ENCODE measurements at regions not wholly inside any gene's neighbourhood (a gene's known extent, or its start where the extent isn't known, plus 50 kb on each side); places are given as distances from the start of the nearest gene placed in this dataset.
A peak's percentile ranks its signal among the peaks of the same experiment; 100 is the strongest.
"Not testable (repeated sequence)": the region's sequence is repeated elsewhere in the genome, so short reads cannot be mapped to it uniquely, and the experiment has no call there.

DNA sequence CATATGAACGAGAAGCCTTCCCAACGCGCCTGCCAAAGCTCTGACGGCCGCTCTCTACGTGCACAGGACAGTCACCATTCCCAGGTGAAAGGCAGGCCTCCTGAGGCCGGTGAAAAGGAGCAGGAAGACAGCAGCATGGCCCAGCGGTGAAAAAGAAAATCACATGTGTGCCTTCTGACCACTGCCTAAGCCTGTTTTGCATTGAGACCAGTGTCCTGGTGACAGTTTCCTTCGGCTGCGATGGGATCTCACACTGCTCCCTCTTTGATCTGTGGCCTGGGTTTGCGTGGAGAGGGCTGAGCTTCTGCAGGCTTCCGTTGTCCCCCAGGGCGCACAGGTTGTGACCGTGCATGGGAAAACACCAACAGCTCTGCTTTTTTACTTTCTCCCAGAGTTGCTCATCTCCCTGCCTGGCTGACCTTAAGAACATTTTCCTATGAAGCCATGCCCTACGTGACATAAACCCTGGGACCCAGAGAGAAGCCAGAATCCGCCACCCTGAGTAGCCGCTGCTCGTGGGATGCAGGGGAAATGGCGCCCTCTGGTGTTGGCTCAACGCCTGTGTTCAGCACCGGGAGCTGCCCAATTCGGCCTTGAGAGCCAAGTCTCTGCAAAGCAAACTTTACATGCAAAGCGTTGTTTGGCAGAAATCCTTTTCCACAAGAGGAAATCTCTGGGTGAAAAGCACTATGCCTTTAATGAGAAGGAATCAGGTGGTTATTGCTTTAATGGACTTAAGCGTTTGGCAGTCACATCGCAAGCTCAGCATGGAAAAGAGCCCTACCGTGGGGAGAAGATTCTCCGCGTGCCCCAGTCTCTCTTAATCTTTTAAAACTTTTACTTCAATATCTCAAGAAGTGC lies 112.2 kb upstream of the GPR12 start:
- peak; percentile 59 for DNase-seq
- H3K36me3 Mint-ChIP-seq (ENCODE audit: low read depth), result no peaks in the 10 kb centered on the region
- no peaks in the 10 kb centered on the region for H3K4me1 Mint-ChIP-seq
- ChIA-PET CTCF (interaction anchor here (0.6 to 3.9 kb wide), 16 partner anchors 11 to 401 kb away, joined by 3 to 26 read pairs (median 4); no protein-coding TSS in a partner anchor), POLR2A (no interaction called here)
- peaks cover 4% of the 10 kb centered on the region for H3K27me3 Mint-ChIP-seq
- H3K4me3 Mint-ChIP-seq, result no peak overlapping the region
- no peaks in the 10 kb centered on the region for H3K9me3 Mint-ChIP-seq
- no peak overlapping the region for H3K27ac Mint-ChIP-seq

DNA sequence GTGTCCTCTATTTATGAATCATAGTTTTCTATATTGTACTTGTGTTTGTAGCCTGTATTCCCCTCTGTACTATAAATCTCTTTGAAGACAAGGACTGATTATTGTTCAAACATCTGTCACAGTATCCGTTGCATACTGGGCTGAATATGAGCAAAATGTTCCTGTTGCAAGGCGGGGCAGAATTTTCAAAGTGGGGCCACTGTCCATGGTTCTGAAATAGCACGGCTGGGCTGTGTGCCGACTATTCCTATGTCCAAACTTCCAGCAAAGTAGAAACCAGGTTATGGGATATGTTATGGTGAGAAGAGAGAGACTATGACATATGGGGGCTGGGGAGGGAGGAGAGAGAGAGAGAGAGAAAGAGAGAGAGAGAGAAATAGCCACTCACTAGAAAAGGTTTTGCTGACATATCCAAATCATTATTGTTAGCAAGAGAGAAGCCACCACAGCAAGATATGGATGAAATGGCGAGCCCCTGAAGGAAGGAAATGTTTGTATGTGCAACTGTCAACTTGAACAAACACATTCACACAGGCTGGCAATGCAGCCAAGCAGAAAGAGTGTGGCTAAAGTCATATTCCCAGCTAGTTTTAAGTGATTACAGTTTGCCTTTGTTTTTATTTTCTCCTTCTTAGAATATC lies 107.0 kb upstream of the GPR12 start:
- ChIA-PET CTCF (interaction anchor here (1.0 kb wide), 1 partner anchor 9 kb away, joined by 3 read pairs; no protein-coding TSS in a partner anchor), POLR2A (no interaction called here)
- no peaks in the 10 kb centered on the region for H3K36me3 Mint-ChIP-seq (ENCODE audit: low read depth)
- H3K27me3 Mint-ChIP-seq, result no peaks in the 10 kb centered on the region
- no peaks in the 10 kb centered on the region for H3K9me3 Mint-ChIP-seq
- no peak overlapping the region for H3K27ac Mint-ChIP-seq
- no peaks in the 10 kb centered on the region for H3K4me1 Mint-ChIP-seq
- DNase-seq, result peak; percentile 18
- no peak overlapping the region for H3K4me3 Mint-ChIP-seq

DNA sequence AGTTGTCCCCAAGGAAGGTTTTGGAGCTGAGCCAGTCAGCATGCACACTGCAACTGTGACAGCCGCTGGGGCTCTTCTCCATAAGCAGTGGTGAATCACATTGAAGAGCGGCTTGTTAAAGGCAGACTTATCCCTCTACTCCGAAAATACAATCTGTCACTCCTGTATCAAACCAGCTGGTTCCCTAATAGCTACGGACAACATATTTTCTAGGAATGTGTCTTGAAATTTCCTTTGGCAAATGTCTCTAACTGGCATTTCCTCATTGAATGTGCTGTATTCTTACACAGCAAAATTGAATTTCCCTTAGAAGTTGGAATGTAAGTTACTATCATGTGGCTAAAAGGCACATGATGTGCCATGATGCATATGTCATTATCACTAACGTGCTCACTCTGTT lies 104.0 kb upstream of the GPR12 start:
- Mint-ChIP-seq H3K27me3 (no peaks in the 10 kb centered on the region), H3K4me3 (no peak overlapping the region), H3K4me1 (no peaks in the 10 kb centered on the region), H3K9me3 (no peaks in the 10 kb centered on the region), H3K27ac (no peak overlapping the region), H3K36me3 (ENCODE audit: low read depth) (no peaks in the 10 kb centered on the region)
- ChIA-PET CTCF (no interaction called here), POLR2A (no interaction called here)
- no peak for DNase-seq

DNA sequence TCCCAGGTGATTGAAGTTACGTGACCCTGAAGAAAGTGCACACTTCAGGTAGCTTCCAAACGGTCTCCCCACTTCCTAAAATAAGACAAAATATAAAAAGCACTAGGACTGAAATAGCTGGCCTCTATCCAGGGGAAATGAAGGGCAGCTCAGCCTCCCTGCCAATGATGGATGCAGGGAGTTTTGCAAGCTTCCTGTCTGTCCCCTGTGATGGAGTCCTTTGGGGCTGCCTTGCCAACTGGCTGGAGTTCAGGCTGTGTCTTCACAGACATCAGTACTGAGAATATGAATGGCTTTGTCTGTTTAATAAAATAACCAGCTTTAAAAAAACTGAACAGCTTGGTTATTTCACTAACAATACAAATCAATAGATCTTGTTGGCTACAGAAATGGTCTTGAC lies 101.4 kb upstream of the GPR12 start:
- no peaks in the 10 kb centered on the region for H3K27me3 Mint-ChIP-seq
- no peak overlapping the region for H3K4me3 Mint-ChIP-seq
- no peaks in the 10 kb centered on the region for H3K4me1 Mint-ChIP-seq
- ChIA-PET CTCF (interaction anchor here (1.4 kb wide), 1 partner anchor 11 kb away, joined by 4 read pairs; no protein-coding TSS in a partner anchor), POLR2A (no interaction called here)
- DNase-seq, result no peak
- no peaks in the 10 kb centered on the region for H3K36me3 Mint-ChIP-seq (ENCODE audit: low read depth)
- H3K9me3 Mint-ChIP-seq, result no peaks in the 10 kb centered on the region
- H3K27ac Mint-ChIP-seq, result no peak overlapping the region

DNA sequence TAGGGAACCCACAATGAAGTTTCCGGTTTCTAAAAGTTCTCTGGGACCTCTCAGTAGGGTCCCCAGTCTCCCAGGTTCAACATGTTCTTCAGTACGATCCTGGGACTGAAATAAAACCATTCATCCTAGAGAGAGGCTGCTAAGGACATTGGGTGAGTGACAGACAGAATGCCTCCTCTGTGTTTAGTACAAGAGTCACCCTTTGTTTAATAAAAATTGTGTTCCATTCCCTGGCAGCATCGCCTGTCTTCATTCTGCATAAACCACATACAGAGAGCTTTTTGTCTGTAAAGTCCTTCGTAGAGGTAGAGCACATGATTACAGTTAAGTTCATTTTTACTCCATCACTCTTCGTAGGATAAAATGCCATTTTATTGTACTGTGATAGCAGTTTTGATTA lies 95.3 kb upstream of the GPR12 start:
- ChIA-PET CTCF (no interaction called here), POLR2A (no interaction called here)
- H3K4me3 Mint-ChIP-seq, result no peak overlapping the region

DNA sequence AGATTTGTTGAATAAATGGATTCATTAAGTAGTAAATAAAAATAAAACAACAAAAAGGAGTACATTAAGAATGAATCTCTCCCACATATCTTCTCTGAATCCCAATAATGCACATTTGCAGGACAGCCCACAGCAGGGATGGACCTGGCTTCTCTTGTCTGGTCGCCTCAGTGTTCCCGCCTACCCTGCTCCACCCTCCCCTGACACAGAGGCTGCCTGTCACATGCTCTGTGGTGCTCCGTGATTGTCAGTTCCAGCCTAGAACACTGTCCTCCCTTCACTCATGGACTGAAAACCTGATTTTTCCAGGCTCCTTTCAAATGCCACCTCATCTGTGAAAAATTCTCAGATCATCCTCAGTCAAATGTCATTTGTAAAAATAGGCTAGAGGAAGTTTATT lies 94.5 kb upstream of the GPR12 start:
- ChIA-PET CTCF (no interaction called here), POLR2A (no interaction called here)
- Mint-ChIP-seq H3K4me1 (no peaks in the 10 kb centered on the region), H3K9me3 (no peaks in the 10 kb centered on the region), H3K4me3 (no peak overlapping the region), H3K27me3 (peaks cover 12% of the 10 kb centered on the region), H3K36me3 (ENCODE audit: low read depth) (no peaks in the 10 kb centered on the region), H3K27ac (no peak overlapping the region)
- no peak for DNase-seq

More for the DNA sequence above, 95.3 kb upstream of the GPR12 start:
- Mint-ChIP-seq H3K9me3 (no peaks in the 10 kb centered on the region), H3K27me3 (peaks cover 8% of the 10 kb centered on the region), H3K27ac (no peak overlapping the region), H3K4me1 (no peaks in the 10 kb centered on the region), H3K36me3 (ENCODE audit: low read depth) (no peaks in the 10 kb centered on the region)
- no peak for DNase-seq

DNA sequence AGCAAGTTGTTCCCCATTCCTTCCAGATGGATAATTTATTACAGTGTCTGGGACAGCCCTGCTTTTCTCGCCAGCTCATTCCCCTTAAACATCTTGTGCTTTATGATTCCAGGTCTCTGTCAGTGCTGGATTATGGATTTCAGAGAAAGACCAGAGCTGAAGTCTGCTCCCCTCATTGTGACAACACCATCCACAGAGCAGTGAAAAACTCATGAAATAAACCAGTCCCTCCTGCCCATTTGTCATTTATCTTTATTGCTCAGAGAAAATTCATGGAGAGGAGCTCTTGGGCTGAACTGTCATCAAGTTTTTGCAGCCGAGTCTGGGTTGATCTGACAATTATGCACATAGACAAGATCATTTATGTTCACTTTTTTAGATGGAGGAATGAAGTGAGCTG lies 92.7 kb upstream of the GPR12 start:
- H3K4me1 Mint-ChIP-seq, result no peaks in the 10 kb centered on the region
- H3K27ac Mint-ChIP-seq, result no peak overlapping the region
- DNase-seq, result no peak
- H3K36me3 Mint-ChIP-seq (ENCODE audit: low read depth), result no peaks in the 10 kb centered on the region
- ChIA-PET CTCF (no interaction called here), POLR2A (no interaction called here)
- H3K4me3 Mint-ChIP-seq, result no peak overlapping the region
- no peaks in the 10 kb centered on the region for H3K9me3 Mint-ChIP-seq
- peaks cover 15% of the 10 kb centered on the region for H3K27me3 Mint-ChIP-seq

DNA sequence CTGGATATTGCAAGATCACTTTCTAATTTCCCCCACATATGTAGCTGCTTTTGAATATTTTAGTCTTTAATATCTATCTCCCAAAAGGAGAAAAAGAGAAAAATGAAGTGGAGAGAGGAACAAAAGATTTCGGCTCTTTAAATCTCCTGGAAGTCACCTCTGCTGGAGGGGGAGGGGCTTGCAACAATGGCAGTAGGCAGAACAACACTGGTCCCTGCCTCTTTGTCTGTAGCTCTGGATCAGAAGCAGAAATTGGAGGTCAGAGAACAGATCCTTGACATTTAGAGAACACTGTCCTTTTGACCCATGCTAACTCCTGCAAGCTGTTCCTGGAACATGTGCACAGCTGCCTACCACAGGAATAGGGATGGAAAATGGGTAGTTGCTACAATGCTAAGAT lies 86.7 kb upstream of the GPR12 start:
- CTCF ChIA-PET, result no interaction called here
- H3K9me3 Mint-ChIP-seq, result no peaks in the 10 kb centered on the region
- no peak for DNase-seq
- no peak overlapping the region for H3K4me3 Mint-ChIP-seq
- no peak overlapping the region for H3K27ac Mint-ChIP-seq
- no peaks in the 10 kb centered on the region for H3K4me1 Mint-ChIP-seq
- H3K27me3 Mint-ChIP-seq, result peaks cover 9% of the 10 kb centered on the region
- POLR2A ChIA-PET, result no interaction called here
- no peaks in the 10 kb centered on the region for H3K36me3 Mint-ChIP-seq (ENCODE audit: low read depth)

DNA sequence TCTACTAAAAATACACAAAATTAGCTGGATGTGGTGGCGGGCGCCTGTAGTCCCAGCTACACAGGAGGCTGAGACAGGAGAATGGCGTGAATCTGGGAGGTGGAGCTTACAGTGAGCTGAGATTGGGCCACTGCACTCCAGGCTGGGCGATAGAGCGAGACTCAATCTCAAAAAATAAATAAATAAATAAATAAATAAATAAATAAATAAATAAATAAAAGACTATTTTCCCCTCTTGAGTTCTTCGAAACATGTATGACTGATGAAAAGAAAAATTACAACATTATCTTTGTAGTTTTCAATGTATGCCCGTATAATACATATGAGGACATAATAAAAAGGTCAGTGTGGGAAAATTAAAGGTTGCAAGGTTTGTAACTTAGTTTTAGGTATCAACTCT lies 84.5 kb upstream of the GPR12 start:
- H3K27me3 Mint-ChIP-seq; H3K27ac Mint-ChIP-seq; DNase-seq; H3K9me3 Mint-ChIP-seq; H3K4me1 Mint-ChIP-seq; POLR2A ChIA-PET; CTCF ChIA-PET; H3K4me3 Mint-ChIP-seq; H3K36me3 Mint-ChIP-seq (ENCODE audit: low read depth): not testable (repeated sequence)

DNA sequence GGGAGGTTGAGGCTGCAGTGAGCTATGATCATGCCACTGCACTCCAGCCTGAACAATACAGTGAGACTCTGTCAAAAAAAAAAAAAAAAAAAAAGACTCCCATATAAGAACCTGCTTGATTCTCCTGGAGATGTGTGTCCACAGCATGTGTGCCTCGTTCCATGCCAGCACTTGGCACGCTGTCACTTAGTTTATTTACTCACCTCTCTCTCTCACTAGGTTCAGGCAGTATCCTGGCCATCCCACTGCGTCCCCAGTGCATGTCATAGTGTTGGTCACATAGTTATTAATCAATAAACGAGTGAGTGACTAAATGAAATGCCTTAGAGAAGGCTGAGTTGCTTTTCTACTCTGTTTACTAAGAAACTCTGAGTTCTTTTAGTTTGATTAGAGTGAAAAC lies 79.1 kb upstream of the GPR12 start:
- H3K4me3 Mint-ChIP-seq, result no peak overlapping the region
- DNase-seq, result no peak
- no peak overlapping the region for H3K27ac Mint-ChIP-seq
- H3K9me3 Mint-ChIP-seq, result no peaks in the 10 kb centered on the region
- POLR2A ChIA-PET, result no interaction called here
- CTCF ChIA-PET, result no interaction called here
- H3K36me3 Mint-ChIP-seq (ENCODE audit: low read depth), result no peaks in the 10 kb centered on the region
- H3K27me3 Mint-ChIP-seq, result peaks cover 14% of the 10 kb centered on the region
- H3K4me1 Mint-ChIP-seq, result no peaks in the 10 kb centered on the region

DNA sequence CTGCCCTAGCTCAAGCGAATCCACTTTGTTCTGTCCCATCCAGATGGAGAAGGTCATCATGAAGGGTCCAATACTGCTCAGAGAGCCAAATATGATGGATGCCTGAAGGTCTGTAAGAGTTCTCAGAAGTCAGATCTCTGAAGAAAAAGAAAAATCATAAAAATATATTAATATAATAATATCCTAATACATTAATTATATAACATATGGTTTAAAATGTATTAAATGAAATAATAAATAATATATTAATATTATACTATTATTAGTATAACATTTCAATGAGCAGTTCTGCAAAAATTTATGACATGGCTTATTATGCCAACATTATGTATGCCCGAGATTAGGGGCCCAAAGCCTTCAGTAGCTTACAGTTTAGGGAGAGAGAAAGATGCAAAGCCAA lies 78.2 kb upstream of the GPR12 start:
- no peak for DNase-seq
- CTCF ChIA-PET, result no interaction called here
- Mint-ChIP-seq H3K4me3 (no peak overlapping the region), H3K27me3 (peaks cover 14% of the 10 kb centered on the region), H3K4me1 (no peaks in the 10 kb centered on the region), H3K36me3 (ENCODE audit: low read depth) (no peaks in the 10 kb centered on the region), H3K27ac (no peak overlapping the region), H3K9me3 (no peaks in the 10 kb centered on the region)
- POLR2A ChIA-PET, result no interaction called here

DNA sequence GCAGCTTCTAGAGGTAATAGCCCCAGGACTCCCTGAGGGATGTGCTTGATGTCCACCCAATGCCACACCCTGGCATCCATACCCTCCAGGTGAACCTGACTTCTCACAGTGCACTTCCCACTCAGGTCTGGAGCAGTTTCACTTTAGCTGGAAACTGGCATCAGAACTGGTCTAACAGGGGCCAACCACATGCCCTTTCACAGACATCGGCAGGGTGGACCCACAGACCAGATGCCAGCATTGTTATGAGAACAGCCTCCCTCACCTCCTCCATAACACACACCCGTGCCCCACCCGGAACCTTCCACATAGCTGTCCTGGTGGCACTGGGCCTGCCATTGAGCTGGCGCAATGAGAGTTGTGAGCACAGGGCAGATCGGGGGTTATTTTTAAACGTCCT lies 77.4 kb upstream of the GPR12 start:
- Mint-ChIP-seq H3K9me3 (no peaks in the 10 kb centered on the region), H3K36me3 (ENCODE audit: low read depth) (no peaks in the 10 kb centered on the region), H3K4me3 (no peak overlapping the region), H3K4me1 (no peaks in the 10 kb centered on the region), H3K27me3 (peaks cover 16% of the 10 kb centered on the region), H3K27ac (no peak overlapping the region)
- no peak for DNase-seq
- ChIA-PET CTCF (no interaction called here), POLR2A (no interaction called here)

DNA sequence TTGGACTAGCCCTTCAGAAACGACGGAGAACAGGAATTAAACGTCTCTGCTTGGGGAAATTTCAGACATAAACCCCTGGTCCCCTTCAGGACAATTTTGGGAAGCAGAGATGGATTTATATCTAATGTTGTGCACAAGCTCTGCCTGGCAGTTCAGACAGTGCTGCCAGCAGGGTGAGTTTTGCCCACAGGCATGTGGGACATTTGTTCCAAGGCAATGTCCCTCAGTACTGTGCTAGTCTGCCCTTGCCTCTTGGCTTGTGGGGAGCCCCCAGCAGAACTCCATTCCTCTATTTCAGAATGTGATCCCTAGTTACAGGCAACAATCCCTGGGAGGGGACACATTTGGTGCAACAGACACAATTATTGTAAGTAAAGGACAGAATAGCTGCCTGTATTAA lies 76.5 kb upstream of the GPR12 start:
- no peak overlapping the region for H3K4me3 Mint-ChIP-seq
- ChIA-PET CTCF (no interaction called here), POLR2A (no interaction called here)
- no peaks in the 10 kb centered on the region for H3K9me3 Mint-ChIP-seq
- H3K27me3 Mint-ChIP-seq, result peaks cover 16% of the 10 kb centered on the region
- H3K36me3 Mint-ChIP-seq (ENCODE audit: low read depth), result no peaks in the 10 kb centered on the region
- no peaks in the 10 kb centered on the region for H3K4me1 Mint-ChIP-seq
- H3K27ac Mint-ChIP-seq, result no peak overlapping the region
- no peak for DNase-seq

DNA sequence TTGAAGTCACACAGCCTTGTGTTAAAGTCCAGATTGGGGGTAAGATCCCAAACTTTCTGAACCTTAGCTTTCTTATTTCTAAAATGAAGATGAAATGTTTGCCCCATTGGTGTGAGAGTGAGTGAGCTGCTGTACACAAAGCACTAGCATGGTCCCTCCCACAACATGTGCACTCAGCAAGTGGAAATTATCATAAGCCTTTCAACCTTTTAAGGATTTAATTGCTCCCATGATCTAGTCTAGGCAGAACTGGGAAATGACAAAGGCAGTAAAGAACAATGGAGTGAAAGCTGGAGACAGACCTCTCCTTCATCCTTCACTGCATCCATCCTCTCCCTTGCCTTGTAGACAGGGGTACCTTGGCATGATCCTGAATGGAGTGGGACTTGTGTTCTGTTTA lies 76.0 kb upstream of the GPR12 start:
- ChIA-PET CTCF (no interaction called here), POLR2A (no interaction called here)
- no peaks in the 10 kb centered on the region for H3K36me3 Mint-ChIP-seq (ENCODE audit: low read depth)
- peaks cover 14% of the 10 kb centered on the region for H3K27me3 Mint-ChIP-seq
- no peaks in the 10 kb centered on the region for H3K4me1 Mint-ChIP-seq
- no peaks in the 10 kb centered on the region for H3K9me3 Mint-ChIP-seq
- H3K27ac Mint-ChIP-seq, result no peak overlapping the region
- no peak overlapping the region for H3K4me3 Mint-ChIP-seq
- DNase-seq, result no peak
